ENCODE measurements at regions not wholly inside any gene's neighbourhood (a gene's known extent, or its start where the extent isn't known, plus 50 kb on each side); places are given as distances from the start of the nearest gene placed in this dataset.

GRCh38 chrX:25878806-25879205 lies 259.3 kb upstream of the MAGEB18 start:
- TF ChIP-seq EP300 (IDR thresholded peaks at IDR 0.05), result no peak
- no peak for TF ChIP-seq CTCF (IDR thresholded peaks at IDR 0.05)
- TF ChIP-seq POLR2AphosphoS5 (IDR thresholded peaks at IDR 0.05), result no peak
- TF ChIP-seq POLR2A (IDR thresholded peaks at IDR 0.05), result no peak

All from stomach (tissue), 4 donors.